RCC 7860 (cell line): ENCODE measurements at regions not wholly inside any gene's neighbourhood (a gene's known extent, or its start where the extent isn't known, plus 50 kb on each side); places are given as distances from the start of the nearest gene placed in this dataset.
"Not testable (repeated sequence)": the region's sequence is repeated elsewhere in the genome, so short reads cannot be mapped to it uniquely, and the experiment has no call there.

Experiments
- DNase-seq: peaks from one replicate; pipeline ENCODE4 v3.0.0-alpha.2; 2015; ENCODE audit warnings: low spot score
- FAIRE-seq: peaks from 2 replicates; lab custom pipeline; 2012; peaks lifted over from hg19 to GRCh38; lab: Jason Lieb, UNC

- FAIRE-seq (no peak), DNase-seq (no peak)
These were observed 361.3 kb upstream of the SOX9 start for GRCh38 chr17:71759422-71760060.

- DNase-seq = no peak
- FAIRE-seq = peak; percentile 81
These were observed 360.6 kb upstream of the SOX9 start for GRCh38 chr17:71760062-71760720.

GRCh38 chr17:71762526-71762925 lies 358.3 kb upstream of the SOX9 start:
- DNase-seq = peak; percentile 30
- FAIRE-seq = peak; percentile 66

- FAIRE-seq = no peak
- DNase-seq = peak; percentile 13
These were observed 356.3 kb upstream of the SOX9 start for GRCh38 chr17:71764505-71764904.

- peak; percentile 52 for FAIRE-seq
- peak; percentile 14 for DNase-seq
These were observed 355.4 kb upstream of the SOX9 start for GRCh38 chr17:71765437-71765836.

GRCh38 chr17:71769850-71770249 lies 351.0 kb upstream of the SOX9 start:
- DNase-seq (no peak), FAIRE-seq (no peak)

- FAIRE-seq = no peak
- DNase-seq = no peak
These were observed 343.7 kb upstream of the SOX9 start for GRCh38 chr17:71777048-71777640.

GRCh38 chr17:71779482-71779881 lies 341.3 kb upstream of the SOX9 start:
- FAIRE-seq = no peak
- no peak for DNase-seq

GRCh38 chr17:71780596-71780995 lies 340.2 kb upstream of the SOX9 start:
- FAIRE-seq (no peak), DNase-seq (no peak)

GRCh38 chr17:71782021-71782420 lies 338.8 kb upstream of the SOX9 start:
- not testable (repeated sequence) for DNase-seq, FAIRE-seq

- no peak for FAIRE-seq
- DNase-seq = no peak
These were observed 330.0 kb upstream of the SOX9 start for GRCh38 chr17:71790791-71791190.

- DNase-seq = no peak
- no peak for FAIRE-seq
These were observed 329.5 kb upstream of the SOX9 start for GRCh38 chr17:71791311-71791710.

- FAIRE-seq = no peak
- no peak for DNase-seq
These were observed 327.9 kb upstream of the SOX9 start for GRCh38 chr17:71792966-71793365.

- DNase-seq (no peak), FAIRE-seq (no peak)
These were observed 327.3 kb upstream of the SOX9 start for GRCh38 chr17:71793518-71793917.

- DNase-seq (no peak), FAIRE-seq (no peak)
These were observed 322.1 kb upstream of the SOX9 start for GRCh38 chr17:71798701-71799100.

GRCh38 chr17:71799657-71800056 lies 321.2 kb upstream of the SOX9 start:
- FAIRE-seq (no peak), DNase-seq (no peak)

- DNase-seq (no peak), FAIRE-seq (no peak)
These were observed 319.5 kb upstream of the SOX9 start for GRCh38 chr17:71801301-71801700.

GRCh38 chr17:71802663-71803062 lies 318.2 kb upstream of the SOX9 start:
- FAIRE-seq = no peak
- DNase-seq = no peak

GRCh38 chr17:71803656-71804284 lies 317.1 kb upstream of the SOX9 start:
- DNase-seq = no peak
- FAIRE-seq = no peak

- DNase-seq (no peak), FAIRE-seq (no peak)
These were observed 311.3 kb upstream of the SOX9 start for GRCh38 chr17:71809537-71809936.

GRCh38 chr17:71813861-71814260 lies 307.0 kb upstream of the SOX9 start:
- not testable (repeated sequence) for DNase-seq, FAIRE-seq

GRCh38 chr17:71821511-71821910 lies 299.3 kb upstream of the SOX9 start:
- no peak for FAIRE-seq
- no peak for DNase-seq
